Activated T-helper 17 cell treated with anti-CD3 and anti-CD28 coated beads, Interleukin-2, amount 50 U/mL, for 72 hours (primary cell): ENCODE measurements at regions not wholly inside any gene's neighbourhood (a gene's known extent, or its start where the extent isn't known, plus 50 kb on each side); places are given as distances from the start of the nearest gene placed in this dataset.

Source experiments
- ATAC-seq: fragments of 150-1000 bp; cut with Tn5 transposase; replicated peaks from 2 replicates; pipeline ENCODE4 v1.10.0; 2021; ENCODE audit warnings: mild to moderate bottlenecking, moderate library complexity
- H3K27ac Mint-ChIP-seq: one replicate; pipeline ENCODE4 v1.8.0; 2022; ENCODE audit warnings: mixed read lengths
- H3K27me3 Mint-ChIP-seq: one replicate; pipeline ENCODE4 v1.8.0; 2022; ENCODE audit warnings: mixed read lengths
- H3K36me3 Mint-ChIP-seq: one replicate; pipeline ENCODE4 v1.8.0; 2022; ENCODE audit warnings: low read depth, mild to moderate bottlenecking, mixed read lengths
- H3K4me1 Mint-ChIP-seq: one replicate; pipeline ENCODE4 v1.8.0; 2022; ENCODE audit warnings: mixed read lengths
- H3K4me3 Mint-ChIP-seq: one replicate; pipeline ENCODE4 v1.8.0; 2022; ENCODE audit warnings: mild to moderate bottlenecking, mixed read lengths
- H3K9me3 Mint-ChIP-seq: one replicate; pipeline ENCODE4 v1.8.0; 2022; ENCODE audit warnings: mixed read lengths

DNA sequence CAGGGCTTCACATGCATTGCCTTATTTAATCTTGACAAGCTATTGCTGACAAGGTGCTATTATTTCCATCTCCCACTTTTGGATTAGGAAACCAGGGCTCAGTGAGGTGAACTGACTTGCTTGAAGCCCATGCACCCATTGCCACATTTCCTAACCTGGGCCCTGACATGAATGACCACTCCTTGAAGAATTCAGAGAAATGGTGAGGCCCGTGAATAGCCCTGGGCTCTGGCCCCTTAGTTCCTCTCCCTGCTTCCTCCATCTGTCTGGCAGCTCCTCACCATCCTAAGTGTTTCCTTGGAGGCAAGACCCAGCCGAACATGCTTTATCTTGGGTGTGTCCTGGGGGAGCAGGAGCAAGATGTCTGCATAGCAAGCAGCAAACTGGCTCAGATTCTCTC lies 56.1 kb upstream of the NECTIN1 start:
- no peak overlapping the region for H3K4me3 Mint-ChIP-seq
- no peak for ATAC-seq
- no peaks in the 10 kb centered on the region for H3K36me3 Mint-ChIP-seq
- no peaks in the 10 kb centered on the region for H3K4me1 Mint-ChIP-seq
- no peak overlapping the region for H3K27ac Mint-ChIP-seq
- H3K27me3 Mint-ChIP-seq = peaks cover 25% of the 10 kb centered on the region
- H3K9me3 Mint-ChIP-seq = no peaks in the 10 kb centered on the region

- no peak for ATAC-seq
- H3K27me3 Mint-ChIP-seq = peaks cover 25% of the 10 kb centered on the region
- no peaks in the 10 kb centered on the region for H3K9me3 Mint-ChIP-seq
- no peaks in the 10 kb centered on the region for H3K4me1 Mint-ChIP-seq
- H3K36me3 Mint-ChIP-seq = no peaks in the 10 kb centered on the region
- H3K27ac Mint-ChIP-seq = no peak overlapping the region
- H3K4me3 Mint-ChIP-seq = no peak overlapping the region
Measured at GRCh38 chr11:119784421-119784820, 55.4 kb upstream of the NECTIN1 start.

GRCh38 chr11:119783466-119784400 lies 54.7 kb upstream of the NECTIN1 start:
- Mint-ChIP-seq H3K4me1 (no peaks in the 10 kb centered on the region), H3K36me3 (no peaks in the 10 kb centered on the region), H3K27me3 (peaks cover 25% of the 10 kb centered on the region), H3K4me3 (no peak overlapping the region), H3K27ac (no peak overlapping the region), H3K9me3 (no peaks in the 10 kb centered on the region)
- ATAC-seq = peak; percentile 18

DNA sequence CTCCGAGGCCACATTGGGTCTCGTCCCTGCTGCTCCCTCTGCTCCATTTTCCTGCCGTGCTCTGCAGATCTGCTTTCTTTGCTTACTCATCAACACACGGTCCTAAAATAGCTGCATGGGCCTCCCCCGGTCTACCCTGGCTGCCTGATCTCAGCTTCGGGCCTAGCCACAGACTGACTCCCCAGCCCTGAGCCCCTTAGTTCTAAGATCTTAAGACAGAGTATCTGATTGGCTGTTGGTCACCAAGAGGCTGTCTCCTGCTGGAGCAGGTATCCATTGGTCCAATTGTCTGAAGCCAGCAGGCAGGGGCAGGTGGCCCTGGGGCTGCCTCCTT lies 53.7 kb upstream of the NECTIN1 start:
- no peak for ATAC-seq

GRCh38 chr11:119782006-119782738 lies 53.2 kb upstream of the NECTIN1 start:
- peaks cover 25% of the 10 kb centered on the region for H3K27me3 Mint-ChIP-seq
- no peaks in the 10 kb centered on the region for H3K9me3 Mint-ChIP-seq
- H3K36me3 Mint-ChIP-seq = no peaks in the 10 kb centered on the region
- no peaks in the 10 kb centered on the region for H3K4me1 Mint-ChIP-seq
- no peak for ATAC-seq
- H3K27ac Mint-ChIP-seq = no peak overlapping the region
- no peak overlapping the region for H3K4me3 Mint-ChIP-seq

More for the DNA sequence above, 53.7 kb upstream of the NECTIN1 start:
- Mint-ChIP-seq H3K27me3 (peaks cover 24% of the 10 kb centered on the region), H3K27ac (no peak overlapping the region), H3K4me1 (no peaks in the 10 kb centered on the region), H3K4me3 (no peak overlapping the region), H3K36me3 (no peaks in the 10 kb centered on the region), H3K9me3 (no peaks in the 10 kb centered on the region)

DNA sequence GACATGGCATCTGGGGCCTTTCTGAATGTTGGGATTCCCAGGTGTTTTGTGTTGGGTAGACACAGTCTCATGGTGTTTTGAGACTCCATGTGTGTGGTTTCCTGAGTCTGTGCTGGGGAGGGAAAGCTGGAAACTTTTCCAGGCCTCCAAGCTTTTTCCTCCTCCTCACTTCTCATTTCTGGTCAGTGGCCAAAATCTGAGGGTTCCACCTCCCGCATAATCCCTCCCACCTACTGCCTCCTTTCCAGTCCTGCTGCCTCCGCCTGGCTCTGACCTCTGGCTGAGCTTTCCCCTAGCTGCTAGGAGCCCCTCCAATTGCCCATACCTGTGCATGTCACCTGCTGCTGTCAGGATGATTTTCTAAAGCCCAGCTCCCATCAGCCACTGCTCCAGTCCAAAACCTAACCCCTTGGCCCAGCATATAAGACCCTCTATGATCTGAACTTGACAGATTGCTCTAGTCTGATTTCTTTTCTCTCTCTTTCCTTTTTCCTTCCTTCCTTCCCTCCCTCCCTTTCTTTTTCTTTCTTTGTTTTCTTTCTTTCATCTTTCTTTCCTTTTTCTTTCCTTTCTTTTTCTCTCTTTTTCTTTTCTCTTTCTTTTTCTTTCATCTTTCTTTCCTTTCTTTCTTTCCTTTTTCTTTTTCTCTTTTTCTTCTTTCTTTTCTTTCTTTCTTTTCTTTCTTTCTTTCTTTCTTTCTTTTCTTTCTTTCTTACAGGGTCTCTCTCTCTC lies 51.4 kb upstream of the NECTIN1 start:
- Mint-ChIP-seq H3K4me3 (no peak overlapping the region), H3K9me3 (no peaks in the 10 kb centered on the region), H3K27me3 (peaks cover 24% of the 10 kb centered on the region)

GRCh38 chr11:119779195-119780071 lies 50.4 kb upstream of the NECTIN1 start:
- no peaks in the 10 kb centered on the region for H3K9me3 Mint-ChIP-seq
- no peaks in the 10 kb centered on the region for H3K36me3 Mint-ChIP-seq
- peaks cover 16% of the 10 kb centered on the region for H3K27me3 Mint-ChIP-seq
- H3K4me3 Mint-ChIP-seq = no peak overlapping the region
- no peak overlapping the region for H3K27ac Mint-ChIP-seq
- no peak for ATAC-seq
- H3K4me1 Mint-ChIP-seq = no peaks in the 10 kb centered on the region

More for the DNA sequence above, 51.4 kb upstream of the NECTIN1 start:
- H3K36me3 Mint-ChIP-seq = no peaks in the 10 kb centered on the region
- ATAC-seq = no peak
- H3K4me1 Mint-ChIP-seq = no peaks in the 10 kb centered on the region
- no peak overlapping the region for H3K27ac Mint-ChIP-seq
